GM12878 (cell line): ENCODE measurements at regions not wholly inside any gene's neighbourhood (a gene's known extent, or its start where the extent isn't known, plus 50 kb on each side); places are given as distances from the start of the nearest gene placed in this dataset.

ENCODE experiments used
- ATAC-seq: fragments of 200-7000 bp; cut with Tn5 transposase; 3 replicates; pipeline ENCODE4 v1.9.1; 2020; ENCODE audit warnings: mild to moderate bottlenecking, moderate library complexity
- BruUV-seq: library from RNA; stranded (reverse); fragments of 400-500 nt; replicated peaks from 2 replicates; lab custom pipeline; 2021; lab: Mats Ljungman, UMichigan
- CTCF ChIA-PET: fragments of 300-600 bp; sonication (Branson Sonifier 250); formaldehyde crosslinking; extraction: SDS; loops from one replicate; lab custom pipeline; 2021; ENCODE audit warnings: inconsistent platforms; lab: Yijun Ruan, JAX
- POLR2A ChIA-PET: fragments of 350-600 bp; formaldehyde crosslinking; extraction: SDS; loops from one replicate; lab custom pipeline; 2021; ENCODE audit warnings: inconsistent platforms; lab: Charles Lee
- RAD21 ChIA-PET: fragments of 300-600 bp; sonication (Branson Sonifier 250); formaldehyde crosslinking; loops from one replicate; lab custom pipeline; 2023; ENCODE audit warnings: antibody characterized with exemption; ENCODE audit not compliant: unreplicated experiment; lab: Charles Lee
- SMC1A ChIA-PET: fragments of 300-600 bp; sonication (Branson Sonifier 250); formaldehyde crosslinking; loops from one replicate; lab custom pipeline; 2023; ENCODE audit not compliant: unreplicated experiment, uncharacterized antibody; lab: Charles Lee
- DNase-seq: peaks from one replicate; pipeline ENCODE4 v3.0.0-alpha.2; 2011; ENCODE audit warnings: low read depth, low spot score
- FAIRE-seq: peaks from 3 replicates; lab custom pipeline; 2011; peaks lifted over from hg19 to GRCh38; lab: Jason Lieb, UNC
- H2AFZ ChIP-seq: 2 replicates; pipeline ENCODE4 v1.6.0; 2011; ENCODE audit warnings: low read depth, low read length, control low read depth; ENCODE audit not compliant: control insufficient read depth
- H3K27ac ChIP-seq: 2 replicates; pipeline ENCODE4 v1.5.1; 2011; ENCODE audit warnings: control low read depth; ENCODE audit not compliant: control insufficient read depth, insufficient read depth
- H3K27me3 ChIP-seq, 2 experiments: replicated peaks in 1 of 2; 2 replicates each; pipeline versions ENCODE4 v1.6.0 to v1.6.1; 2011; ENCODE audit warnings: low read length in 1 of 2; ENCODE audit not compliant: control insufficient read depth in 2 of 2, insufficient read depth in 2 of 2
- H3K36me3 ChIP-seq, 2 experiments: 2 replicates each; pipeline ENCODE4 v1.5.1; 2011; ENCODE audit warnings: low read length in 1 of 2; ENCODE audit not compliant: control insufficient read depth in 2 of 2, insufficient read depth in 2 of 2
- H3K4me1 ChIP-seq: 2 replicates; pipeline ENCODE4 v1.6.1; 2011; ENCODE audit warnings: mild to moderate bottlenecking, low read length, moderate library complexity, mixed read lengths; ENCODE audit not compliant: control insufficient read depth, insufficient read depth
- H3K4me2 ChIP-seq: 2 replicates; pipeline ENCODE4 v1.6.0; 2011; ENCODE audit warnings: control low read depth; ENCODE audit not compliant: control insufficient read depth, insufficient read depth
- H3K4me3 ChIP-seq: fragments of 200-600 bp; sonication (generic); 2 replicates; pipeline ENCODE4 v1.5.1; 2016
- H3K79me2 ChIP-seq: 2 replicates; pipeline ENCODE4 v1.6.0; 2011; ENCODE audit warnings: low read length; ENCODE audit not compliant: control insufficient read depth, insufficient read depth
- H3K9ac ChIP-seq: 2 replicates; pipeline ENCODE4 v1.8.0; 2011; ENCODE audit warnings: low read length, control low read depth, mixed read lengths; ENCODE audit not compliant: control insufficient read depth, insufficient read depth
- H3K9me3 ChIP-seq: replicated peaks from 3 replicates; pipeline ENCODE4 v1.5.1; 2011; ENCODE audit warnings: mild to moderate bottlenecking, low read length; ENCODE audit not compliant: control insufficient read depth, insufficient read depth
- H4K20me1 ChIP-seq: 2 replicates; pipeline ENCODE4 v1.6.0; 2011; ENCODE audit not compliant: control insufficient read depth, insufficient read depth
- ATF7 ChIP-seq: fragments of 450-650 bp; IDR thresholded peaks from 2 replicates; pipeline ENCODE4 v1.6.1; 2016; ENCODE audit warnings: low read depth, mild to moderate bottlenecking
- BCLAF1 ChIP-seq: fragments of 450-650 bp; IDR thresholded peaks from 2 replicates; pipeline ENCODE4 v1.6.1; 2017; ENCODE audit warnings: antibody characterized with exemption, mild to moderate bottlenecking, moderate library complexity
- ELK1 ChIP-seq: IDR thresholded peaks from 2 replicates; pipeline ENCODE4 v1.6.1; 2012; ENCODE audit warnings: low read depth, low read length, improper control_type of control experiment
- POLR2AphosphoS5 ChIP-seq: IDR thresholded peaks from 2 replicates; pipeline ENCODE4 v1.6.1; 2011; ENCODE audit warnings: mild to moderate bottlenecking, low read length, inconsistent platforms
- POU2F2 ChIP-seq: IDR thresholded peaks from 3 replicates; pipeline ENCODE4 v1.6.1; 2011; ENCODE audit warnings: low read depth, mild to moderate bottlenecking, low read length, borderline replicate concordance
- RAD51 ChIP-seq: fragments of 450-650 bp; IDR thresholded peaks from 2 replicates; pipeline ENCODE4 v1.6.1; 2016; ENCODE audit warnings: moderate library complexity, mild to moderate bottlenecking, inconsistent platforms
- STAT1 ChIP-seq: fragments of 450-650 bp; conservative IDR thresholded peaks from 2 replicates; pipeline ENCODE4 v1.6.1; 2014; ENCODE audit warnings: antibody characterized with exemption, mild to moderate bottlenecking
- ZNF384 ChIP-seq: IDR thresholded peaks from 2 replicates; pipeline ENCODE4 v1.6.1; 2012; ENCODE audit warnings: low read depth, mild to moderate bottlenecking, low read length, improper control_type of control experiment, borderline replicate concordance
- WGBS: methylation state at CpG from one replicate; pipeline ENCODE4 v1.1.6; 2016; ENCODE audit warnings: low lambda C conversion rate; ENCODE audit not compliant: insufficient replicate concordance, insufficient coverage; ENCODE audit errors: missing lambda C conversion rate; 5-methylcytosine and 5-hydroxymethylcytosine counted together
- in situ Hi-C: fragments of 300-500 bp; cut with MboI; formaldehyde crosslinking; loops from 9 replicates; pipeline ENCODE4 v1.14.3; 2018; ENCODE audit warnings: mixed read lengths
- intact Hi-C: fragments of 100-400 bp; cut with micrococcal nuclease; formaldehyde crosslinking; loops from one replicate; pipeline ENCODE4 v1.14.2; 2022; ENCODE audit not compliant: unreplicated experiment

DNA sequence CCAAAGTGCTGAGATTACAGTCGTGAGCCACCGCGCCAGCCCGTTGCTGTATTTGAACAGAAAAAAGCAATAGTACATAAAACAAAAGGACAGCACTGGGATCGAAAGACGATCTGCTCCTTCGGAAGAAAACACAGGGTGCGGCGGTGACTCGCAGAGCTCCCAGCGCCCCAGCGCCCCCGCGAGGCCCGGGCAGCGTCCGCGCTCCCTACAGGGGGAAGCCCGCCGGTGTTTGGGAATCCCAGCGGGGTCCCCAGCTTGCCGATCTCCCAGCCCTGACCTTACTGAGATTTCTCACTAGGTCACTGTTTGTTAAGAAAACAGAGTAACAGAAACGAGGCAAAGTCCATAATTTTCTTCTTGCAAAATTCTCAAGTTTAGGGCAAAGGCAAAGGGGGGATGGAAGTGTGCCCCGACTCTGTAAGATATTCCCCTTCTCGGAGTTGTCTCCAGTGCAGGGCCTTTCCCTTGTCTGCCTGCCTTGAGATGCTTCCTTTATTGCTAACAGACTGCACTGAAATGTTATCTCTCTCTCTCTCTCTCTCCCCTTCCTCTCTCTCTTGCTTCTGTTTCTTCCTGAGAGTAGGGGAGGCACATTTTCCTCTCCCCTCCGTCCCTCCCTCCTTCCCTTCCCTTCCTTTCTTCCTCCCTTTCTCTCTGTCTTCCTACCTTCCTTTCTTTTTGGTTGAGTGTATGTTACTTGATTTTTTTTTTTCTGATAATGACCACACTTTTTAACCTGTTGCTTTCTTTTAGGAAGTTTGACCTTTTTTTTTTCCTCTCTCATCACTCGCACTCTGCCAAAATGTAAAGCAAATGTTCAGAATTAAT is 91.9 kb downstream of the TMEM30B start (continued):
- TF ChIP-seq POU2F2: no peak
- no peak for TF ChIP-seq POLR2AphosphoS5
- TF ChIP-seq ZNF384: no peak
- TF ChIP-seq ELK1: no peak

DNA sequence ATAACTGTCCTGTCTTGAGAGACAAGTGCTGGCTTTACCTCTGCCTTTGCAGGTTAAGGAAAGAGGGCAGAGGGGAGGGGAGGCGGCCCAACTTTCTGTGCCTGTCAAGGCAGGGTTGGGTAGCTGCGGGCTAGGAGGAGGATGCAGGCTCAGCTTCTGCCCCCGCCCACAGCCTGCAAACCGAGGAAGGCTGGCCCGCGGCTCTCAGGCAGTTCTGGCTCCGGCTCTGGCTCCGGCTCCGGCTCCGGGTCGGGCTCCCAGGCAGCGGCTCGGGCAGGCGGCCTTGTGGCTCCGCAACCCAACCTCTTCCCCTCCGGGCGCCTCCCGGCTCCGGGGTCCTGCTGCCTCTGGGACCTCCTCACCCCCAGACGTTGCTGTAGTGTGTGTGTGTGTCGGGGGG is 92.9 kb downstream of the TMEM30B start:
- Histone ChIP-seq H3K79me2 (no peaks in the 10 kb centered on the region), H3K36me3 (no peaks in the 10 kb centered on the region), H3K4me1 (no peaks in the 10 kb centered on the region), H3K9ac (no peak overlapping the region), H3K4me2 (0 out of 2 replicates have a peak overlapping the region, but pooled peaks have one; percentile 8), H3K4me3 (no peak overlapping the region), H4K20me1 (no peaks in the 10 kb centered on the region), H3K27me3 (peaks cover 3% of the 10 kb centered on the region in 2 experiments), H3K27ac (no peak overlapping the region), H2AFZ (no peak overlapping the region), H3K9me3 (no peaks in the 10 kb centered on the region)
- ChIA-PET CTCF (no interaction called here), SMC1A (no interaction called here), POLR2A (no interaction called here), RAD21 (no interaction called here)
- in situ Hi-C loops: no loop called here
- intact Hi-C loops: loop anchor here (5.0 kb wide), 2 partner anchors 39 to 206 kb away; partner anchors contain the start of genes SLC38A6 and TRMT5
- DNase-seq: no peak
- FAIRE-seq: no peak
- peak; percentile 49 for ATAC-seq
- BruUV-seq: no TSS peak
- WGBS: 10% methylated on average over 19 of the region's 21 CpGs
- TF ChIP-seq STAT1 (no peak), RAD51 (no peak), POU2F2 (no peak), BCLAF1 (no peak), ATF7 (no peak)
